Inflammatory macrophage treated with lipopolysaccharide for 1 hour (primary cell): ENCODE measurements at regions not wholly inside any gene's neighbourhood (a gene's known extent, or its start where the extent isn't known, plus 50 kb on each side); places are given as distances from the start of the nearest gene placed in this dataset.

Experiments
- DNase-seq, 2 donors: peaks; one replicate each; pipeline ENCODE4 v3.0.0-alpha.2; 2020 to 2022

DNA sequence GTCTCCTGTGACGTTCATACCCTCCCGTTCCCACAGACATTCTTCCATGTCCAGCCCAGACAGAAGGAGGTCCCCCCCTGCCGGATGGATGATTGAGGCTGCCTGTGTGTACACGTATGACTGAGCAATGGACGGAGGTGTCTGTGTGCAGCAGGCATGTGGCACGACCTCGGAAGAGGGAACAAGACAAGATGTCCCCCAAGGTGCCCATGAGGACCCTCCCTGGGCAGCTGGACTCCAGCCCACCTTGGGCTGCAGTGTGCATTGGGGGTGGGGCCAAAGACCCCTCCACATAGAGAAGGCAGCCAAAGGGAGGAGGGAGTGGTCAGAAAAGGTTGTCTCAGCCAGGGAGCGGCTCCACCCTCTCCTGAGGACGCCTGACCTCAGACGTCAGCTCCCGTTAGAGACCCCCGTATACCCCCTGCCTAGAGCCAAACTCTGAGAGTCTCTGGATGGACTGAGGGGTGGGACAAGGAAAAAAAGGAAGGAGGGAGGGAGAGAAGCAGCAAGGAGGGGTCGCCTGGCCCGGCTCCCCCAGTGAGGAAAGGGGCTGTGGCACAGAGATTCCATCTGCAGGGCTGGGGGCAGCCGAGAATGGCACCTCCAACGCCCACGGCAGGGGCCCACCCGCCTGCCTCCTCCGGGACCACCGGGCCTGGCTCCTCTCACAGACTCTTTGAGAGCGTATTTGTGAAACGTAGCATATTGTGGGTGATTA, 92.9 kb upstream of the BHLHE23 start:
- DNase-seq = no peak

DNA sequence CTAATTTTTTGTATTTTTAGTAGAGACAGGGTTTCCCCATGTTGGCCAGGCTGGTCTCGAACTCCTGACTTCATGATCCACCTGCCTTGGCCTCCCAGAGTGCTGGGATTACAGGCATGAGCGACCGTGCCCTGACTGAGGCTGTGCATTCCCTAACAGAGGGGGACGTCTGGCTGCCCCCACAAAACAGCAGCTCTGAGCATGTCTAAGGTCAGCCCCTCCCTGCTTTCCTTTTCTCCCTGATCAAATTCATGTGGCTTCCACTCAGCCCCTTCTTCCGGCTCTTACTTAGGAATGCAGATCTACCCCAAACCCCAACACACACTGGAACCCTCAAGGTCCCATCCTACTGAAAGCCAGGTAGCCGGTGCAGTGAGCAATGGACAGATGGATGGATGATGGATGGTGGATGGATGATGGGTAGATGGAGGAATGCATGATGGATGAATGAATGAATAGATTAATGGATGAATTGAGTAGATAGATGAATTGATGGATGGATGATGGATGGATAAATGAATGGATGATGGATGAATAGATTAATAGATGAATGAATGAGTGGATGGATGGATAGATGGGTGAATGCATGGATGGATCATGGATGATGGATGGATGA, 91.5 kb upstream of the BHLHE23 start:
- DNase-seq = no peak

DNA sequence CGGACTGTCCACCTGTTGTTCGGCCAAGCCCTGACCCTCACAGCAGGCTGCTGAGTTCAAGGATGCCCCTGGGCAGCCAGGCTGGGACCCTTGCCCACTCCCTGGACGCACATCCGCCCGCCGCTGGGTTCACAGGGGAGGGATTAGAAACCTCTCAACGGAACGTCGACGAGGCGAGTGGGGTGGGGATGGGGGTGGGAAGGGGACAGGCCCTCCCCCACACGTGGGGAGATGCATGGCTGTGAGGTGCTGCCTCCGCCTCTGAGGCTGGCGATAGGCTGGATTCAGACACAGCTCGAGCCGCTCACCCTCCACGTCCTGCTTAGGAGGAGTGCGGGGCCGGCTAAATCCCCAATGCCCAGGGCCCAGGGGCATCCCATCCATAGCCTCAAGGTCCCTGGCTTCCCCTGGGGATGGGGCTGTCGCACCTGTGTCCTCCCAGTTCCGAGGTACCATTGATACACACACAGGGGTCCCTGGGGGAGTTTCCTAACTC, 90.6 kb upstream of the BHLHE23 start:
- no peak for DNase-seq

DNA sequence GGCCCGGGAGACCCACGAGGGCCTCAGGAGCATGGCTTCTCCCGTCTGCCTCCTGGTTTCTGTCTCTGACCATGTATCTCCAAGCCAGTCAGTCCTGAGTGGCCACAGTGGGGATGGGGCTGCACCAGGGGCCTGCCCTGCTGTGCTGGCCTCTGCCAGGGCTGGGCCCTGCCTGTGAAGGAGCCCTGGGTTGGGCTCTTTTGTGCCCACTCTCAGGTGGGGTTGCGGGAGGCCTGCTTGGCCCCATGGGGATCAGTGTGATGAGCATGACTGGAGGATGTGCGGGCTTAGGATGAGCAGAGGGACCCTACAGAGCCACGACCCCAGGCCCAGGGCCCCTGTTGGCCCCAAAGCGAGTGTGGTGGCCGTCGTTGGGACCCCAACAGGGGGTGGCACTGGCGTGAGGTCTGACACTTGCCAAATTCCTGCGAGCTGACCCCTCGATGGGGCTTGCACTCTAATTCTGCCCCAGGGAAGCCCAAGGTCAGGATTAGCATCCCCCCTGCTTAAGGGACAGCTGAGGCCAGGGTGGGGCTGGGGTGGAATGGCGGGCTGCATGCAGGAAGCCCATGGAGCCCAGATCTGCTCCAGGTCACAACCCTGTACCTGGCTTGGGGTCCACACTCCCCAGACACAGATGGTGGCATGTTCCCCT, 90.0 kb upstream of the BHLHE23 start:
- DNase-seq = no peak

DNA sequence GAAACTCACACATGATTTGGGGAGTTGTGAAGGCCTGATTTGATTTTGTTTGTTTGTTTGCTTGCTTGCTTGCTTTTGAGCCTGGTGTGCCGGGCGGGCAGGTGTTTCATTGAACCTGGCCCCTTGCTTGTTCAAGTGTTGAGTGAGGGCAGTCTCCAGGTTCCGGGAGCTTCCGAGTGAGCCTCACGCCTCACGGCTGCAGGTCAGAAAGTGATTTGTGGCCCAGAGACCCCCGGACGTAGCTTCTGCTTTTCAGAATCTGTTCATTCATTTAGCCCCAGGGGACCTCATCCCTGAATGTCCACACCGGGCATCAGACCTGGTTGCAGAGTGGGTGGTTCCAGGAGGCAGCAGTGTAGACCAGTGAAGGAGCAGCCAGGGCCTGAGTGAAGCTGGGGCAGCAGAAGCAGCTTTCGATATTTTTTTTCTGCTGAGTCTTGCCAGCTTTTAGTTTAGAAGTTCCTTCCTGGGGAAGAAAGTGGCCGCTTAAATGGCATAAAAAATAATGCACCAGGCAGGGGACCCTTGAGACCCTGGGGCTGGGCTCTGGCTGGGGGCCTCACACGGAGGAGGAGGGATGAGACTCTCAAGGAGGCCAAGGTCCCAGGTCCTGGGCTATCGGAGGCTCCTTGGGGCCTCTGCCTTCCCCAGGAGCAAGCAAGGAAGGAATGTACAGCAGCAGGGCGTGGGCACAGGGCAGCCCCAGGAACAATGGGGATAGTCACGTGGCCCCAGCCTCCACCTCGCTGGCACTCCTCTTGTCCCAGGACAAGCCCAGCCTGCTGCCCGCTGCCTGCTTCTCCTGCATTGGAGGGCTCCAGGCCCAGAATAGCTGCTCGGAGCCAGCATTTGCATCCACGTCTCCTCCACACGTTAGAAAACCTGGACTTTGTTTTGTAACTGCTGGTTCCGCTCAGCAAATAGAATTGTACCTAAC, 89.2 kb upstream of the BHLHE23 start:
- no peak for DNase-seq

DNA sequence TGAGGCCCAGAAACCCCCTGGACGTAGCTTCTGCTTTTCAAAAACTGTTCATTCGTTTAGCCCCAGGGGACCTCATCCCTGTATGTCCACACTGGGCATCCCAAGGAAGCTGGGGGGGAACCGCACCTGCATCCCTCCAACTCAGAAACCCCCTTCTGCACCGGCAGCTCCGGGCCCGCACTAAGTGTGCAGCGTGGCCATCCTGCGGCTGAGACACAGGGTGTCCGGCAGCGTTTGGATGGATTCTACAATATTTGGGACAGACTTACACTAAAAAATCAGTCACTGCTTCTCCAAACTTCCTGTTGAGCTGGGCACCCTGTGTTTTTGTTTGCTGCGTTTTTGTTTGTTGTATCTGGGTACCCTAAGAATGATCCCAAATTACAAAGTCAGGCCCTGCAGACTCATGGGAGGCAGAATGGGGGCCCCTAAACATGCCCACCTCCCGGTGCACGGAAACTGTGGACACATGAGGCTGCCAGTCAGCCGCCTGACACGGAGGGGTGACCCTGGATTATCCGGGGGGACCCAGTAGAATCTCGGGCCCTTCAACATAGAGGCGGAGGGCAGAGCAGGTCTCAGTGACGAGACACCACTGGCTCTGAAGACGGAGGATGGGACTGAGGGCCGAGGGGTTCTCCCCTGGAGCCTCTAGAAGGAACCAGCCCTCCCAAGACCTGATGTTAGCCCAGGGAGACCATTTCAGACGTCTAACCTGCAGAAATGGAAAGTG, 88.2 kb upstream of the BHLHE23 start:
- DNase-seq = no peak

DNA sequence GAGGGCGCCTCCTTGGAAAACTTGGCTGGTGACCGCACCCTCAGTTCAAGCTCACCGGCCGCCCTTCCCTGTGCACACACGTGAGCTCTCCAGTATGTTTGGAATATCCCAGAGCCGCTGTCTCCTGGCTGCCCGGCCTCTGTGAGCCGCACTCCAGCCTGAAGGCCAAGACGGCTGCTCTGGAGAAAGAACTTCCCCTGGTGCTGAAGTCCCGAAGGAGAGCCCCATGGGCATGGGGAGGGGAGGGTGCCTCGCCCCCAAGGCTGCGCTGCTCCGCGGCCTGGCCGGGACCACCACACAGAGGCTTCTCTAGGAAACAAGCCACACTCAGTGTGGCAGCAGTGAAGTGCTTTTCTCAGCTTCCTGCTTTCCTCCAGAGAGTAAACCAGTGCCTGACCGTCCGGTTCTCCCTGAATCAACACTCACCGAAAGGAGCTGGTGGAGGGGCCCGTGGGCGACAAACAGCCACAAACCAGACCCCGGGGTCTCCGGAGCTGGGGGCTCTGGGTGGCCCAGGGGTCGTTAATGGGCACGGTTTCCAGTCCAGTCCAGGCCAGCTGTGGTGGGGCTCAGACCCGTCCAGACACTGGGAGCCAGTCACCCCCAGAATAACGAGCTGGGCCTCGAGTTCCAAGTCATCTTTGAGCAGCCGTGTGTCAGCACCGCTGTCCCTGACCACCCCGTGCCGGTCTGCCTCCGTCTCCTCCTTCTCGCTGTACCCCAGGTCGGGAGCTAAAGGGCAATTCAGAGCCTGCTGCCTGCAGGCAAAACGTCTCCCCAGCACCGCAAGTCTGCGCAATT, 87.4 kb upstream of the BHLHE23 start:
- no peak for DNase-seq

DNA sequence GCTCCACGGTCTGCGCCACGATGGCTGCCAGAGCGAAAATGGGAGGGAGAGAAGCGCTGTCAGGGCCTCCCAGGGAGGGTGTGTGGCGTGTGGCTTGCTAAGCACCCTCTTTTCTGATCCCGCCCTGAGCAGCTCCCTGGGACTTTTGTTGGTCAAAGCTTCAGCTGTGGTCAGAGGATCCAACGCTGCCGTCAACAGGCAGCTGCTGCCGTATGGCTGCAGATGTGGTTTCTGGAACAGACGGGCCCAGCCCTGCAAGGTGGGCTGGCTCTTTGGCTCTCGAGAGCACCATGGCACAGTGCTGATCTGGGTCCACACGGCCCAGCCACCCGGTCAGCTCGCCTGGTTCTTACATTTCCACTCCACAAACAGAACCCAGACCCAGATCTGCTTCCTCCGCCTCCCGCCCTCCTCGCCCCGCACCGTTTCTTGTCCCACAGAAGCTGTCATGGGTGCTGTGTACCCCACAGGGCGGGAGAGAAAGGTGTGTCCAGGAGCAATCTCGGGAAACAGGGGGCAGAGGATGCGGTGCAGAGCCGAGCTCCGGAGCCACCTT, 86.0 kb upstream of the BHLHE23 start:
- DNase-seq = no peak

DNA sequence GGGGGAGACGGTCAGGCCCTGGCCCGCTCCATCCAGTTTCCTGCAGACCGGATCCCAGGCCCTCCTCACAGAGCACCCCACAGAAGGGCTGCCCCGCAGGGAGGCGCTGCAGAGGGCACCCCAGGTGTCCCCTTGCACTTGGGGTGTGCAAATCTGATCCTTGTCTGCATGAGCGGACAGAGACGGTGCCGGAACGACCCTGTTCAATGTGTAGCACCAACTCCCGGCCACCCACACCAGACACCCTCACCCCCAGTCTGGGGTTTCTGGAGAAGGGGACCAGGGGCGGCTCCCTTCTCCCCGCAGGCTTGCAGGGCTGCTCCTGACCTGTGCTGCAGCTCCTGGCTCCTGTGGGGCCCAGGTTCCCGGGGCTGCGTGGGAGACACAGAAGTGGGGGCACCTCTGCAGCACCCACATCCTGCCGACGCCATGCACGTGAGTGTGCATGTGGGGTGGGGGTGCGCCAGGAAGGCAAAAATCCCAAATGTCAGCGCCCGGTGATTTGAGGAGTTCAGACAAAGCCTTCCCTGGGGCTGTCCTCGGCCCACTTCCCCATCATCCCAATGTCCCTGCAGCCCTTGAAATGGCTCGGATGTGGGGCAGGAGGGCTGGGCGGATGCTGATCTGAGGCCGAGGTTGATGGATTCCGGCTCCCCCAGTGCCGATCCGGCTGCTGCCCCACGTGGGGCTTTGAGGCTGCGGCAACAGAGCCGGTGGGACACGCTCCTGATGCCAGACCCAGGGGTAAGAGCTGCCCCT, 85.3 kb upstream of the BHLHE23 start:
- DNase-seq = no peak

DNA sequence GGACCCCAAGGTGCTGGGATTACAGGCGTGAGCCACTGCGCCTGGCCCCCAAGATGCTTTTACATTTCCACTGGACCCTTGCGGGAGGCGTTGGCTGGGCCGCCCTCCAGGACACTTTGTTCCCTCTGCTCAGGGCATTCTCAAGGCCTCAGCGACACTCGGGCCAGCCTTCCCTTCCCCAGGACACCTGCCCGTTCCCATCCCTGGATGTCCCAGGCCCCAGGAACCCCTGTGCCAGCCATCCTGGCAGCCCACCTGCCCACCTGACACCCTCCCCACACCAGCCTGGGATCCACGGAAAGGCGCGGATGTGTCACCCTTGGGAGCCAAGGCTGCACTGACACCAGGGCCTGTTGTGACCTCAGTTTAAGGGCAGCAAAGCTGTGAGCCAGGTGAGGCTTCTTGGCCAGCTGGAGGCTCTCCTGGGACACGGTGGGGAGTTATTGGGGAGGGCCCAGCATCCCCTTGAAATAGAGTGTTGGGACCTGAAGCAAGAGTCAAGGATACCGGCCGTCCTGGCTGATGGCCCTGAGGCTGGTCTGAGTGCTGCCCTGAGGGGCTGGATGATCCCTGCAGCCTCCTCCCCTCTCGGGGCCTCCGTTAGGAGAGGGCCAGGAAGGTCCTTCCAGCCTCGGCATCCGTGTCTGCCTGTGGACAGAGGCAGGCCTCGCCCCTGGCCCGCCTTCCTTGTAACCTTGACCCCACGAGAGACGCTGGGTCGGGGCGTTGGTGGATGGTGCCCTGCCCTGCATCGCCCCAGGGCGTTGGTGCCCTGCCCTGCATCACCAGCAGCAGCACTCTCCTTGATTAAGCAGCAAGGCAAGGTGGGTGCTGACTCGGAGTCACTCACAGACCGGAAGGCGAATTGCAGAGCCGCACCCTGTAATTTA, 84.2 kb upstream of the BHLHE23 start:
- DNase-seq = no peak

DNA sequence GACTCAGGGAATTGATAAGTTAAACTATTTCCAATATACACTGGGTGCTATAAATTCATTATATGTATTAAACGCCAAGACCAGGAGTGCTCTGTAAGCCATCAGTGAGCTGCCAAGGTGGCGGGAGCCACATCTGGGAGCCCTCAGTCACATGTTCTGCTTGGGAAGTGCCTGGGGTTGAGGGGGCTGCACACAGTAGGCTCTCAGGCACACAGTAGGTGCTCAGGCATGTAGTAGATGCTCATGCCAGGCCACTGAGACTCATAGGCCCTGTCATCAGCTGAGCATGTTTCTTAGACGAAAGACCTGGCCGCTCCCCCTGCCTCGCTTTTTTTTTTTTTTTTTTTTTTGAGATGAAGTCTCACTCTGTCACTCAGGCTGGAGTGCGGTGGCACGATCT, 83.3 kb upstream of the BHLHE23 start:
- DNase-seq = no peak

DNA sequence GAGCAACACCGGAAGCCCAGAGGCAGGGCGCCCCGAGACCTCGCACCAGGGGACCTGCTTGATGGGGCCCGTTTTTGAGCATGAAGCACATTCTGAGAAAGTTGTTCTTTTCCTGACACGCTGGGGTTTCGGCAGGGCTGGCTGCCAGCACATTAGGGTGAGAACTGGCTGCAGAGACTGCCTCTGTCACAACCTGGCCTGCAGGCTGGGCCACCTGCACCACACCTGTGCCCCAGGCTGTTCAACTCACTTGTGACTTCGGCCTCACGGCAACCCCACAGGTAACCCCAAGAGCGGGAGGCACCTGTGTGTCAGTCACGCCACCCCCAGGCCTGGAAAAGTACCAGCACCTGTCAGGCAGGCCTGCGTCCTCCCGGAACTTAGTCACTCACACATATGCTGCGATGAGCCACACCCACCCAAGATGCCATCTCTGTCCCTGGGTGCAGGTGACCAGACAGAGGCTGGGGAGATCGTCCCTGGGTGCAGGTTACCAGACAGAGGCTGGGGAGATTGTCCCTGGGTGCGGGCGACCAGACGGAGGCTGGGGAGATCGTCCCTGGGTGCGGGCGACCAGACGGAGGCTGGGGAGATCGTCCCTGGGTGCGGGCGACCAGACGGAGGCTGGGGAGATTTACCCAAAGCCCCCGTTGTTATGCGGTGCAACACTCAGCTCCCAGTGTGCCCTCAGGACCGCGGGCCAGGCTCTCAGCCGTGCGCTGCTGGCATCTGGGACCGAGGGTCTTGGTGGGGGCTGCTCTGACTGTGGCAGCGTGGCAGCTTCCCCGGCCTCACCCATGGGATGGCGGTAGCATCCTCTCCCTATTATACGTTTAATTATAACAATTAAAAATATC, 82.5 kb upstream of the BHLHE23 start:
- DNase-seq = no peak

DNA sequence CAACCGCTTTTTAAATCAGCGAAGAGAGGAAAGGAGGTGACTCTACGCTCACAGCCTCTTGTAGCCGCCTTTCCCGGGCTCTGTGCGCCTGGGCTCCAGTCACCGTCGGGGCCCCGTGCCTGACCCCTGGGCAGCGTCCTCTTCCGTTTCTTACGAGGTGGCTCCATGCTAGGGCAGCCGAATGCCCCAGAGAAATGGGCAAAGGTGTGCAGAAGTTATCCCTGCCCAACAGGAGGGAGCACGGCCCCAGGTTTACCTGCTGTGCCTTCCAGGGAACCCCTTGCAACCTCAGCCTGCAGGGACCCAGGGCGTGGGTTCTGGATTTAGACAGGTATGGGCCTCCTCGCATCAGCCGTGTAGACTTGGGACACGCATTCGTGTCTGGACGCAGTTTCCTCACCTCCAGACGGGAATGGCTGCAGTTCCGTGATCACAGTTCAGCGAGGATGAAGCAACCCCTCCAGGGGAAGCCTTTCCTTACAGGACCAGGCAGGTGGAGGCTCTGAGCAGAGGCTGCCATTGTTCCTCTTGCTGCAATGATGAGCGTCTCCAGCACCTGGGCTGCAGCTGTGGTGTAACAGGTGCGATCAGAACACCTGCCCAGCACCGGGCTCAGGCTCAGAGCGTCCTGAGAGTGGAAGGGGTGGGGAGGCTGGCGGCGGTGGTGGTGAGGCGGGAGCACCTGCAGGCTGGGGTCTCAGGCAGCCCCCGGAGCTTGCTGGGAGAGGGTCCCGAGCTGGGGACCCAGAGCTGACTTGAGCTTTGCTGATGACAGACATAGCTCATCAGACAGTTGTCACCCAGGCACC, 81.3 kb upstream of the BHLHE23 start:
- DNase-seq = no peak

DNA sequence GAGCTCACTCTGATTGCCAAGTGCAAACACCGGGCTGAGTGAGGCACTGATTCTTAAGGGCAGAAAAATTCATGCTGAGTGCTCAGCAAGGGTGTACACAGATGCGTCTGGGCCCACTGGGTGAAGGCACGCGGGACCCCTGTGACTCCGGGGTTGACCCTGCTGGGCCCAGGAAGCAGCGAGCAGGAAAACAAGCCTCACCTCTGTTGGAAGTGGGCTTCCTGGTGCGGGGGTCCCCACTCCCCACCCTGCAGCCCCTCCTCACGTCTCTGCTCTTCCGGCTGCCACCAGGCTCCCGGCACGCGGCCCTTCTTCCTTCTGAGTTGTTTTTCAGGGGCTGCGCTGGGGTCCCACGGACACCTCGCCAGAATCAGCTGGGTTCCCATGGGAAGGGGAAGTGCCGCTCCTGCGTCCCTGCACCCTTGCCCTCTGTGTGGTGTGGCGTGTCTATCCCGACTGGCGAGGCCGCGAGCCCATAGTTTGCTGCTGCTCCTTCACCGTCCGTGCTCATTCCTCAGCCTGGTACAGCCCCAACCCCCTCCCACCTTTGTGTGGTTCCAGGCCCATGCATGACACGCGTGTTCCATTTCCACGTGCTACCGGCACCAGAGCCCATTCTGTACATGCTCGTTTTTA, 80.6 kb upstream of the BHLHE23 start:
- no peak for DNase-seq

DNA sequence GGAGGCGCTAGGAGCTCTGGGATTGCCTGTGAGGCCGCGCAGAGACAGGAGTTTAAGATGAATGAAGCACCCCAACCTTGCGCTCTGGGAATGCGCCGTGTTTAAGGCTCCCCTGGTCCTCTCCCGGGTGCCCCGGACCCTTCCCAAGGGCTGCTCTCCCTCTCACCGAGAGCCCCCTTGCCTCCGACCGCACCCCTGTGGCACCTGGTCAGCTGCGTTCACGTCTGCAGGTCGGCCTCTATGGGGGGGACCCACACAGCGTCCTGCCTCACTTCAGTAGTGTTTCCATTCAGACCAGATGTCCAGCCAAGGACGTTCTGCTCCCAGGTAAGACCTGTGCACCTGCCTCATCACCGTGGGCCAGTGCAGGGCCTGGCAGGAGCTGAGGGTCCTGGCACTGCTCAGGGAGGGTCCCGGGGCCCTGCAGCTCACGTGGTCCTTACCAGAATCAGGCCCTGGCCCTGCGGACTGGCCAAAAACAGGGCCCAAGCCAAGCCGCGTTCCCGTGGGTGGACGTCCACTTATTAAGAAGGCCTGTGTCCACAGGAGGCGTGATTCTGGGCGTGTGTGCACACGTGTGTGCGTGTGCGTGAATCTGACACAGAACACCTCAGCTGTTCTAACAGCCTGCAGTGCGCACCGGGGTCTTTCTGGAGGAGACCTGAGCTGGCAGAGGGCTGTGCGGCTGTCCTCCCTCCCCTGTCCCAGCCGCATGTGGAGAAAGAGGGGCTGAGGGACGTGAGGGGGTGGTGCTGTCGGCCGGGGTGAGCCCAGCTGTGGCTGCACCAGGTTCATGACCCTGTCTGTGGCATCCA, 79.9 kb upstream of the BHLHE23 start:
- no peak for DNase-seq
